GM19025 (cell line): ENCODE measurements at regions not wholly inside any gene's neighbourhood (a gene's known extent, or its start where the extent isn't known, plus 50 kb on each side); places are given as distances from the start of the nearest gene placed in this dataset.
A peak's percentile ranks its signal among the peaks of the same experiment; 100 is the strongest.

Experiments used
- ATAC-seq: cut with Tn5 transposase; IDR thresholded peaks from one replicate; pipeline ENCODE4 v1.9.1; 2021; ENCODE audit warnings: mild to moderate bottlenecking, low read depth, moderate library complexity; ENCODE audit not compliant: unreplicated experiment

DNA sequence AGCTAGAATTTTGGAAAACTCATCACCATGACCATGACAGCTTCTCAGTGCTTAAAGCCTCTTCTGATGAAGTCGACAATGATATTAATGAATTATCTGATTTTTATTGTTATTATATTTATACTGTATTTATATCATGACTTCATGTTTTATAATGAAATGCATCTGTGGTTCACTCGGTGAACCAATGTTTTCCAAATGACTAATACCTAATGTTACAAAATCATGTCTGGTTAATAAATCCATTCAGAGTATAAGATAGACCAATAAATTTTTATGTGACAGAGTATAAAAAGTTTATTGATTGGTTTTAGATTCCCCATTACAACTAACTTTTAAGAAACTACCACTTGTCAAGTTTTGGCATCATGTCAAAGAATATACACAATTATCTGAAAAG lies 416.5 kb downstream of the MLLT3 start:
- ATAC-seq: no peak

DNA sequence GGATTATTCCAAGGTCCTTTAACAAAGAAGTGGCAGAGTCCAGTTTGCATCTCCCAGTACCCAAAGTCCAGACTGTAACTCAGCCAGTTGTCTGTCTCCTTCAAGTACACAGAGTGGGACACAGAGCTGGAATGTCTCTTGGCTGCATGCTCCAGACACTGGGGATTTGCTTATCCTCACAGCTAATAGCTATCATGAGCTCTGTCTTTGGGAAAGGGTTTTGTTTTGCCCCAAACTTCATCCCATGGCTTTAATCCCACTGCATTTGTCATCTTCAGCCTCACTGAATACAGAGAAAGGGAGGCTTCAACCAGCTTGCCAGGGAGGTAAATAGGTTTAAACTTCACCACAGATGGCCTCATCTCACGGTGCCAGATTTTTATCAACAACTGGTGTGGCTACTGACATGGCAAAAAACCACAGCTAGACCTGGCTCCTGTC lies 412.2 kb upstream of the SLC24A2 start:
- no peak for ATAC-seq

DNA sequence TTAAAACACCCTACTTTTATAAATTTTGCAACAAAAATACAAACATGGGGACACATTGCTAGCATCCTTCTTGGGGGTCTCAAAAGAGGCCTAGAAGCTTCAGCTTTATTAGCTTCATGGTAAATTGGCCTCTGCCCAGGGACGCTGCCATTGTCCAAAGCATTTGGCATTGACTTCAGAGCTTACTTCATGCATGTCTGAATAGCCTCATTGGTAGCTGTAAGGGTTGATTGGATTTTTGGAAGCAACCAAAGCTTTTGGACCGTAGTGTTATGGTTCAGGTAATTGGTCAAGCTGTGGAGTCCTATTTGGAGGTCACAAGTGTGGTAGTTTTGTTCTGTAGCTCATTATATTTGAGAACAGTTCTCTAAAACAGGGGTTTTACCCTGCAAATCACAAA lies 411.7 kb upstream of the SLC24A2 start:
- no peak for ATAC-seq

DNA sequence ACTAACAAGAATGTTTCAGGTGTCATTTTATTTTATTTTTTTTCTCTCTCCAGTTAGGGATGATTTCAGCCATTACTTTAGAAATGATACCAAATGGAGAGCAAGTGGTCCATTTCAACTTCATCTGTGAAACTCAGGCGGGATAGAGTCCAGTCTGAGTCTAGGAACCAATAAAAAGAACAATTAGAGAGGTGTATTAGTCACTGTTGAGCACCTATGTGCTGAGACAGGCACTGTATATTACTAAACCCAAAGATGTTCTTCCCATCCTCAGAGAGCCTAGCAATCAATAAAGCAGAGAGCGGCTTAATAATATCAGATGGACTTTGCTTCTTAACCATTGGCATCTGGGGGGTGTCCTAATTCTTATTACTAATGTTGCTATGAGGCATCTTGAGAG lies 410.3 kb upstream of the SLC24A2 start:
- ATAC-seq: no peak

DNA sequence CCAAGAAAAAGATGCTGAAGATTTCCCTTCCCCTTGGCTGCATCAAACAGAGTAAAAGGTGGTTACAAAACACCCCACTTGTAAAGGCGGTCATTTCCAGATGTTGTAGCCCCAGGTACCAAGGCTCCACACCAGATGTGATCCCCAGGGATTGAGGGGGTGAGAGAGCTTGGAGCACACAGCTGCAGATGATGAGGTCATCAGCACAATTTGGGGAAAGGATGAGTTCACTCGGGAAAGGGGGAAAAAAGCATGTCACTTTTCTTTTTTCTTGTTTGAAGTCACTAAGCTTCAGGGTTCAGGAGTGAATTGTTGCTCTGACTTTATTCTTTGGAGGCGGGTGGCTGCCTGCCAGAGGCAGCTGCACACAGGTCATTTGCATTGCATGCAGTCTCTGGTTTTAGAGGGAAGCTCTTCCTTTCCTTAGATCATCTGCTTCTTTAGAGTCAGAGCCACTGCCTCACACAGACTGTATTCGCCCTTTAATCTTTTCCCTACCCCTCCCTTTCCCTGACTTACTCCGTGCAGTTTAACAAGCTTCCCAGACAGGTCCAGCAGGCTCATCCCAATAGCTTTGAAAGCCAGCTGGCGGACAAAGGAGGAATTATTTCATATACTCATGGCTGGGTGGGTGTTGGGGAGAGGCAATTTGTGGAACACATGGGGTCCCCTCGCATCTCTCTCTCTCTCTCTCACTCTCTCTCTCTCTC lies 409.3 kb upstream of the SLC24A2 start:
- peak; percentile 96 for ATAC-seq

DNA sequence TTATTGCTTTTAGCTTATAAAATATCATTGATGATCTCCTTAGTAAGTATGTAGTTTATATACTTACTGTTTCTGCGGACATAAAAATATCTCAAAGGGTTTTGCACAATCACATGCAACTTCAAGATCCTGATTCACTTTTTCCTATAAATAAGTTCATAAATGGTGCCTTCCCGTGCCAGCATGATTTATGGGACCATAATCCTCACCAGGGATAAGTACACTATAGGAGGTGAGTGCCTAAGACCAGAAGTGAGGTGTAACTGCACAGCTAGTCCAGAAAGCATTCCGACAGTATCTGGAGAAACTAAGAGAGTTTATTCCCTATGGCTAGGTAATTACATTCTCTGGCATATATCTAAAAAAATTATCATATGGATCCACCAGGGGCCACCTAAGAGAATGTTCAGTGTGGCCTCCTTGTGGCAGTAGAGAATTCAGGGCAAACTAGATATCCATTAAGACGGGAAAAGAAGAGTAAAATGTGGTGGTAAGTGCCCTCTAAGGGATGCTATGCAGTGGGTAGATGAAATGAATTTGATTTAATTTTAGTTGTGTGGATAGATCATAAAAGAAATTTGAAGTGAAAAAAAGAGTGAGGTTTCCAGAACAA lies 402.5 kb upstream of the SLC24A2 start:
- no peak for ATAC-seq

DNA sequence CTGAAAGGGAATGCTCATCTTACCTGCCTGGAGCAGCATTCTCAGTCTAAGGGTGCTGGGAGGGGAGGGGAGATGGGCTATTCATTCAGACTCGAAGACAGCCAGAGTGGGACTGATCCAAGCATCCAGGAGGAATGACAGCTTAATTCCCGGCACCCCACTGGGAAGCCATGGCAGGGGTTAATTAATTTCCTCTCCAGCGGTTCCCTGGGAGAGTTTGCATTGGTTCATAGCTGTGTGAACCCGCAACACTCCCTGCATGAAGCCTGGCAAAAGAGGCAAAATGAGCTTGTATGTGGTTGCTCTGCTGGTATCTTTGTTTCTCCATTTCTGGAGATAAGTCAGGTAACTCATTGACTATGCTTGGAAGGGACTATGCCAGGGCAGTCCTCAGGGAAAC lies 401.0 kb upstream of the SLC24A2 start:
- no peak for ATAC-seq

DNA sequence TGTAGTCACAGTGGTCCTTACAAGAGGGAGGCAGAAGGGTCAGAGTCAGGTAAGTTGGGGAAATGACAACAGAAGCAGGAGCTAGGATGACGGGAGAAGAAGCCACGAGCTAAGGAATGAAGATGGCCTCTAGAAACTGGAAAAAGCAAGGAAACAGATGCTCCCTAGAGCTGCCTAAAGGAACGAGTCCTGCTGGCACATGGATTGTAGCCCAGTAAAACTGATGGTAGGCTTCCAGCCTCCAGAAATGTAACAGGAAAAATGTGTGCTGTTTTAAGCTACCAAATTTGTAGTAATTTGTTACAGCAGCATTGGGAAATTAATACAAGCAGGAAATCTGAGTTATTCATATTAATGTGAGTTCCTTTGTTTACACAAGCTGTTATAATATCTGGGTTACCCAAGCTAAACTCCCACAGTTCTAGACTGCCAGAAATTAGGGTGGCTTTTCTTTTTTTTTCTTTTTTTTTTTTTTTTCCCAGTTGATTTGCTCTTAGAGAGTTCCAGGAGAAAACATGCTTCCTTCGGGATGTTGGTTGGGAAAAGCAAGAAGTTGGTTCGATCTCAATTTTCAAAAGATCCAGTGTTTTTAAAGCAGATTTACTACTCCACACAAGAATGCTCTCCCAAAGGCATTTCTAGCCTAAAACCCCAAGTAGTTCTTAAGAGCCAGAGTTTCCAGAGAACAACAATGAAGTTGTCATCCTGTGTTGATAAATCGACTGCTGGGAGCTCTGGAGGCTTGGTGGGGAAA lies 400.0 kb upstream of the SLC24A2 start:
- ATAC-seq: no peak

DNA sequence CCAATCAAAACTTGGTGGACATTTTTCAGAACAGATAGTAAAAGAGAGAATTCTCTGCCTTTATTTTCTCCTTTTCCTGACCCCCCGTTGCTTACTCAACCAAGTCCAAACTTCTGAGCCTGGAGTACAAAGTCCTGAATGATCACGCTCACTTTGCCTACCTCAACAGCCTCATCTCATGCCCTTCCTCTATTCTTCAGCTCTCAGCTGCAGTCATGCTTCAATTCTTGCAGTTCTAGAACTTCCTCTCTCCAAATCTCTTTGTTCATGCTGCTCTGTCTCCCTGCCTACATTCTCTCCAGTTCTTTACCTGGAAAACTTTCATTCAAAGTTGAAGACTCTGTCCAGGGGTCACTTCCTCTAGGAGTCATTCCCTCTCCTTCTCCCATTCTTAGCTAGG lies 398.5 kb upstream of the SLC24A2 start:
- ATAC-seq: no peak

DNA sequence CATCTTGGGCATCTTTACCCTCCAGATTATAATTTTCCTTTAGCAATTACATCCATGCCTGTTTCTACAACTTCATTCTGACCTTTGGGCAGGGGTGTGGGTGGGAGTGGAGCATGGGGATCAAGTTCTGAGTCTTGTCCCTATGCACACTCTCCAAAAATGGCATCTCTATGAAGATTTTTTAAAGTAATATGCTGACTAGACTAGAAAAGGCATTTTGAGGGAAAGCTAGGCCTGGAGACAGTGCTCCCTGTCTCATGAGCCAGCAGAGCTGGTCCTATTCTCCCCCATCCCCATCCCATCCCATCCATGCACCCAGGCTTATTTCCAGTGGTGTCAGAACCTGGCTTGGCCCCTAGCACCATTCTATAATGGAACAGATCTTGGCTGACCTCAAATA lies 398.0 kb upstream of the SLC24A2 start:
- no peak for ATAC-seq

DNA sequence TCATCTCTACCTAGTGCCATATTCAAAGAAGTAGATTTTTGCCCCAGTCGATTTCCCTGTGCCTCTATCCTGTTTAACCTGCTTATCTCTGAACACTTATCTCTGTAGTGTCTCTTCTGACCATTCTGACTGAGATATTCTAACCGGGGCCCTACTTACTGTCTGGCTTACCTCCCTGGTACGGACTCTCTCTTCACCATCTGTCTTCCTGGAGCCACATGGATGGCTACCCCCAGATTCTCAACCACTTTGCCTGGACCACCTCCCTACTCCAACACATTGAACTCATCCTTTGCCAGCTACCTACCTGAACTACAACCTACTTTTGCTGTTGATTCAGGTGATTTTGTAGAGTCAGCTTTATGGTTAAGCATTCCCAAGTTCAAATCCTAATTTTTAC lies 397.4 kb upstream of the SLC24A2 start:
- no peak for ATAC-seq

DNA sequence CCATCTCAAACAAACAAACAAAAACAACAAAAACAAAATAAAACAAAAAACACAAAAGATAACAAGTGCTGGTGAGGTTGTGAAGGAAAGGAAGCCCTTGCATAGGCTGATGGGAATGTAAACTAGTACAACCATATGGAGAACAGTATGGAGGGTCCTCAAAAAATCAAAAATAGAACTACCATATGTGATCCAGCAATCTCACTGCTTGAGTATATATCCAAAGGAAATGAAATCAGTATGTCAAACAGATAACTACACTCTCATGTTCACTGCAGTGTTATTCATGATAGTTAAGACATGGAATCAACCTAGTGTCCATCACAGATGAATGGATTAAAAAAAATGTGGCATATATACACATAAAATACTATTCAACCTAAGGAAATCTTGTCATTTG lies 395.7 kb upstream of the SLC24A2 start:
- no peak for ATAC-seq

DNA sequence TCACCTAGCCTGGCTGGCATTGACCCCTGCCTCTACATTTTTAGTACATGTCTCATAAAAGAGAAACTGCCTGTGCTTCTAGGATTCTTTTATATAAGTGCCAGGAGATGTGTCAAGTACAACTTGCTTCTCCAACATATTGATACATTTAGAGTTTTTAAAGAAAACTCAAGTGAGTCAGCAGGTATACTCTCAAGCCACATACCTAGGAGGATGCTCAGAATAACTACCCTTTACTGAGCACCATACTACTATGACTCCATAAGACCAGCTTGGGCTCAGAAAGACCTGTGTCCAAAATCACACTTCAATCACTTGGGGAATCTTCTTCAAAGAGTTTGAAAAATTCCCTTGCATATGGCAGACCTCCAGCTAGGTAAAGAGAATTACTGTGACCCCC lies 389.8 kb upstream of the SLC24A2 start:
- no peak for ATAC-seq

DNA sequence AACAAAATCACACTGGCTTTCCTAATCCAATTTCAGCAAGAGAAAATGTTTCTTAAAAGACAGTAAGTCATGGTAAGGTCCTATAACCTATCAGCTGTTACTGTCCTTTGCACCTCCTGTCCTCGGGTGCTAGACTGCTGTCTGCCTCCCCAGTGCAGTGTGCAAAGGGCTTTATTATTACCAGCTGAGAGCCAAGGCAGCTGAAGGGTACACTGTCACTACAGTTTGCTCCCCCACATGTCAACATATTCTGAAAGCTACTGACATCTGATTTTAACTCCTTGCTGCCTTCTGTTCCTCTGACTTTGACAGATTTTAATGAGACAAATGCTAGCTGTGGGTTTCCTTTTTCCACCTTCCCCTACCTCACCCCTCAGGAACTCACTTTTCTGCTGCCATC lies 389.4 kb upstream of the SLC24A2 start:
- no peak for ATAC-seq

DNA sequence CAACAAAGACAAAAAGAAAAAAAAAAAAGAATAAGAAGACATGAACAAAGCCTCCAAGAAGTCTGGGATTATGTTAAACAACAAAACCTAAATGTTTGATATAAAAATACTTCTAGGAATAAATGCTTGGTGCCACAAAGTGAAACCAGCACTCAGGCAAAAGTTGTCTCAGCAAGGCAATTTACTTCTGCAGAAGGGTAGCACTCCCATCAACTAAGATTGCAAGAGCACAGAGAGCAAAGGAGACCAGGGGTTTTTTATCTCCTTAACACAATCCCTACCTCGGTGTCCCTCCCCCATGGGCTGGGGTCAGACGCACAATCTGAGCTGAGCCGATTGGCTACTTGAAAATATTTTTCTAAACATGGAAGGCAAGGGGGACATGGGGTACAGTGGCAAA lies 381.3 kb upstream of the SLC24A2 start:
- no peak for ATAC-seq

DNA sequence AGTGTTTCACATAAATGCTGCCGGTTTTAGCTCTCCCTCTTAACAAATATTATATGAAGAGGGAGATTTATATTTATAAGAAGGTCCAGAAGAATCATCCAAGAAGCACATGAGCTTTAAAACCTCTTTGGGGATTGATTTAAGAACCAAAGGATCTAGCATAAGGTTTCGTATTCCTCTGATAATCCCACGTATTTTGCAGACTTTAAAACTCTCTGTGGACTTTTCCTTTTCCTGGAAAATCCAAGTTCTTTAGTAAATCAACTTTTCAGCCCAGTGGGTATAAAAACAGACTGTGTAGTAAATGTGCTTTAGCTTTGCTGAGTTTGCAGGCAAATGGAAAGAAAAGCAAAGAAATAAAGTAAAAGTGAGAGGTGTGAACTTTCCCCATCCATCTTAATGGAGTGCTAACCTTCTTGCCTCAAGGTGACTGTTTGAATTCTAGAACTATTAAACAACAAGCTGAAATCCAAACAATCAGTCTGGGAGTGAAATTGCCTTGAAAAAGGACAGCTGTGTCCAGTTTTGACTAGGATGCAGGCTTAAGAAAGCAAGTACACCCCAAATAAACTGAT lies 363.4 kb upstream of the SLC24A2 start:
- ATAC-seq: no peak

DNA sequence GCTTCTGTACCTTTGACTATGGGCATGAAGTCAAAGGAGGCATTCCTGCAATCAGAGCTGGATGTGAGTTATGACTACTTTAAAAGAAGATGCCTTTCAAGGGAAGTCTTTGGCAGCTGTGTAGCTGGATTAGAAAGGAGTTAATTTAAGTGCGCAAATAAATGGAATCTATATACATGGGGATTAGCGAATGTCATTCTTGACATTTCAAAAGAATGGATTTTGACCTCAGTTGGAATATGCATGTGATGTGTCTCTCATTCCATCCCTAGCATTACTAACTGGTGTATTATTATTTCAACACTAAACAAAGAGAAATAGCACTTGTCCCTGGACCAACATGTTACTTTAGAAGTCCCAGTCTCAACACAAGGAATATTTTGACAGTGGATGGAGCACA lies 359.6 kb upstream of the SLC24A2 start:
- no peak for ATAC-seq

DNA sequence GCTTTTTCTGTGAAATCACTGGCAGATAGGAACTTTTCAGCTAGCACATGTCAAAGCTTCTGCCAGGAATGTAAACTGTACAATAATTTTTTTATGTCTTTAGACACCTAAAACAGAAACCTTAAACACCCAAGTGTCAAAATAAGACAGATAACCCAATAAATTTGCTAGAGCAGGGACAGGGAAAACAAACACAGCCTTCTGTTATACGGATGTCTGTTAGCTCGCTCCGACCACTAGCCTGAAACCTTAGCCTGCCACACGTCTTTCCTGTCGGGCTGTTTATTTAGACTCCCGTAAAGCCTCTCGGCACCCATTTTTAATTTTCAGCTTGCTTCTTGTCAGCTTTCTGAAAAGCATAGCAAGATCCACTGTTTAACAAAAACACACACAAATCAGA lies 355.4 kb upstream of the SLC24A2 start:
- ATAC-seq: no peak

DNA sequence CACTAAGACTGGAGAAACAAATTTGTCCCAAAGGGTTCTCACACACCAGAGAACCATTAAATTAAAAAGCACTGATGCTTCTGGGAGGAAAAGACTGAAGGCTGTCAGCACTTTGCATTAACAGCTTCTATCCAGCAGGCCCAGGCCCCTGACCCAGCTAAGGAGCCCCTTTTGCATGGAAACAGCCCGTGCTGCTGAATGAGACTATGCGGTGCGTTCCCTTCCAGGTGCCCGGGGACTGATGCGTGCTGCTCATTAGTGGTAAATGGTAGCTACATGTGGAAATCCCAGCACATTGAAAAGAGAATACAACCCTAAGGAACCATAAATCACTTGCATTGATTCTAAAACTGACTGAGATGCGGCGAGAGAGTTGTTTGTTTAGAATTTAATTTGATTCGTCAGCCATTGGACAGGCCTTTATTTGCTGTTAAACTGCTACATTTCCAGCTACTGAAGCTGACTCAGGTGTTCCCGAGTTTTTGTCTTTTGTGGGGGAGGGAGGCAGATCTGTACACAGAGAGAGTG lies 351.0 kb upstream of the SLC24A2 start:
- no peak for ATAC-seq

DNA sequence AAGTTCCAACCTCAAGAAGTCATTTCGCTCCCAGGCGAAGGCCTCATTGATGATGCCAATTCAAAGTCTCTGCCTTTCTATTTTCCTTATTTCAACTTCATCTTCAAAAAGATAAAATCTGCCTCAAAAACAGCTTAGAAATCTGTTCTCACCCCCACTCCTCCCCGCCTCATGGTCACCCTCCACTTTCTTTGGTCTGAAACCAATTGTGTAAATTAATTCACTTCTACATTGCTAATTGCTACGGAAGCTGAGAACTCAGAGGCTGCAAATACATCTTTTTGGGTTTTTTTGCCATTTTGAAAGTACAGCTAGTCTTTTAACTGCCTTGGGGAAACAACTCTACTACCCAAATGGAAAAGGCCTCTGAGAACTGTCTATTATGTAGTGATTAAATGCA lies 350.0 kb upstream of the SLC24A2 start:
- ATAC-seq: no peak

DNA sequence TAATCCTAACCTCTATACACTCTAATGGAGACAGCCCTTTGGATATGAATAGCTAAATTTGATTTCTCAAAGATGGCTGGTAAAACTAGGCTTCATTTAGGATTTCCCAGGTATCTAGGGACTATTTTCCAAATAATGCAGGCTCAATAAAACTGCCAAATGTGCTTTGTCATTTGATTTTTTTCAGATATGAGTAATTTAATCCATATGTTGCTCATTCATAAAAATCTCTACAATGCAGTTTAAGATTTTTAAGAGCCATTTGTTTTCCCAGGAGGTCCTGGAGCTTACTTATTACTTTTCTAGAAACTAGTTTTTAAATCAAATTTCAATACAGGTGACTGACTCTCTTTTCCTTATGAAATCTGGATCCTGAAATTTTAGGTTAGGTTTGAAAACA lies 349.3 kb upstream of the SLC24A2 start:
- ATAC-seq: no peak
